Endometrial microvascular endothelial cells (primary cell): ENCODE measurements at regions not wholly inside any gene's neighbourhood (a gene's known extent, or its start where the extent isn't known, plus 50 kb on each side); places are given as distances from the start of the nearest gene placed in this dataset.

ENCODE experiments used
- in situ Hi-C: cut with HindIII; loops from 2 replicates; pipeline ENCODE4 v1.10.0; 2017; ENCODE audit warnings: low sequenced_read_pairs, low pct_unique_long_range_greater_than_20kb; ENCODE audit errors: inconsistent ontology term

DNA sequence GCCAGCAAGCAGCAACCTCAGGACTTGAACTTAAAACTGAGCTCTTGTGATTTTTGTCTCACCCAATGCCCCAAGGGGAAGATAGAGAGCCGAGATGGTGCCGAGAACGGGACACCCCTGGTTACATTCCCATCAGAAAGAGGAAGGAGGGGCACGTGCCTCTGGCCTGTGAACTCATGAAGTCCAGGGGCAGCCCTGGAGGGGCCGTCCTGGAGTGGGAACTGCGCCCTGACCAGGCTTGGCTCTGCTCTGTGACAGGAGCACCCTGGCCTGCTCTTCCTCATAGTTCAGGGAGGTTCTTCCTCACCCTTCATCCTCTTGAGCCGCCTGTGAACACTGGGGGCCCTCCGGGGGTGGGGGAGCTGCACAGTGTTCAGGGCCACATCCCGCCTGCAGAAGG lies 130.3 kb upstream of the FOXF1 start:
- in situ Hi-C loops: no loop called here

DNA sequence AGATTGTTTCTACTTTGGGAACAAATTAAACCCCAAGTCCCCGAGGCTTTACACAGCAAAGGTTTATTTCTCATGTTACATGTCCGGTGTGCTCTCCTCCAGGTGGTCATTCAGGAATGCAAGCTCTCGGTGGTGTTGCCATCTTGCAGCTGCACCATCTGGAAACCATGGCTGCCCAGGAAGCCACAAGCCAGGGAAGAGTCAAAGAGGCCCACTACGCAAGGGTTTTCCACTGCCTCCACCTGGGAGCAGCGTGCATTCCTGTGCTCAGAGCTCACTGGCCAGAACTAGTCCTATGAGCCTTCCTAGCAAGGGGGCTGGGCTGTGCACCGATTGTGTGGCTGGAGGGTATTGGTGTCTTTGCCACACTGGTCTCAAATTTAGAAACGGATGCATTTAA lies 128.8 kb upstream of the FOXF1 start:
- in situ Hi-C loops: no loop called here

DNA sequence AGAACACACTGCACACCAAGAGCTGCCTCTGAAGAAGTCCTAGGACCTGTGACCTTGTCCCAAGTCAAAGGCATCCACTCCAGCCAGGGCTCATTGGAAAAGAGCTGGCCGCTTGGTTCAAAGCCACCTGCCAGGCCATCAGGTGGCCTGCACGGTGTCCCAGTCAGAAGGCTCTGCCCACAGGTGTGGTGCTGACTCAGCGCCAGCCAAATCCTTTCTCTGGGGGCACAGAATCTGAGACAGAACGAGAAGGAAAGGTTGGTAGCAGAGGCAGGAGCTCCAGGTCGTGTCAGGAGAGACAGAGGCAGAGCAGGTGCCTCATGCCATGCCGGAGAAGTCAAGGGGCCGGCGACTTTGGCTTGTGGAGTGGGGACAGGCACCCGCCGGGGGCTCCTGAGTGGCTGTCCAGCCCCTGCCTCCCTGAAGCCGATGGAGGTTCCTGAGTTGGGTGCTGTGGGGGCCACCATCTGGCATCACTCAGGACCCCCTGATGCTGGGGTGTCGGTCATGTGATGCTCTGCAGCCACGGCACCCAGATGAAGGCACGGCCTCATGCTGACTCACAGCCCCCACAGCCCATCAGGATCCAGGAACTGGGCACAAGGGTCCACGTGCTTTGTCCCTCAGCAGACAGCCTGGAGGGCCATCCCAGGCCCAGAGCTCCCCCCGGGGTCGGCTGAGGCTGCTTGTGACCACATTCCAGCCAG lies 128.1 kb upstream of the FOXF1 start:
- in situ Hi-C loops: no loop called here

DNA sequence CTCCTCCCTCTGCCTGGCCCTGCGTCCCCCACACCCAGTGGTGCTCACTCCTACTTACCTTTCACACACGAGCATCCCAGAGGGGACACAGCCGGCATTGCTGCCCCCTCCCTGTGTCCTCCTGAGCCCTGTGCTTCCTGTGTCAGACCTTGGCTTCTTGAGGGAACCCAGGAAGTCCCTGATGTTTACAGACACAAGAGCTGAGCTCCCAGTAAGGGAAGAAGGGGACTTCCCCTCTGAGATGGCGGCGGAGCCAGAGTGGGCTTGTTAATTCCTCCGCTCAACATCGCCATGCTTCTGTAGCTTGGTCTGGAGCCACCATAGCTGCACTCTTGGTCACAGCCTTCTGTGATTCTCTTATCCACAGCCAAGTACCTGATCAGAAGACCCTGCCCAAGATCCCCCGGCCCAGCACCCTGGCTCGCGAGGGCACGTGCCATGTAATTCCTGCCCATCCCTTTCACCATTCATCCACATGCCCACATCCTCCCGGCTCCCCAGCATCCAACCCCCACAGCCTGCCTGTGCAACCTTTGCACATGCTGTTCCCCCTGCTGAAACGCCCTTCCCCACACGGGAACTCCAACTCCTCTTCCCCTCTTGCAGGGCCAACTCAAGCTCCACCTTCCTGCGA lies 127.4 kb upstream of the FOXF1 start:
- in situ Hi-C loops: no loop called here

DNA sequence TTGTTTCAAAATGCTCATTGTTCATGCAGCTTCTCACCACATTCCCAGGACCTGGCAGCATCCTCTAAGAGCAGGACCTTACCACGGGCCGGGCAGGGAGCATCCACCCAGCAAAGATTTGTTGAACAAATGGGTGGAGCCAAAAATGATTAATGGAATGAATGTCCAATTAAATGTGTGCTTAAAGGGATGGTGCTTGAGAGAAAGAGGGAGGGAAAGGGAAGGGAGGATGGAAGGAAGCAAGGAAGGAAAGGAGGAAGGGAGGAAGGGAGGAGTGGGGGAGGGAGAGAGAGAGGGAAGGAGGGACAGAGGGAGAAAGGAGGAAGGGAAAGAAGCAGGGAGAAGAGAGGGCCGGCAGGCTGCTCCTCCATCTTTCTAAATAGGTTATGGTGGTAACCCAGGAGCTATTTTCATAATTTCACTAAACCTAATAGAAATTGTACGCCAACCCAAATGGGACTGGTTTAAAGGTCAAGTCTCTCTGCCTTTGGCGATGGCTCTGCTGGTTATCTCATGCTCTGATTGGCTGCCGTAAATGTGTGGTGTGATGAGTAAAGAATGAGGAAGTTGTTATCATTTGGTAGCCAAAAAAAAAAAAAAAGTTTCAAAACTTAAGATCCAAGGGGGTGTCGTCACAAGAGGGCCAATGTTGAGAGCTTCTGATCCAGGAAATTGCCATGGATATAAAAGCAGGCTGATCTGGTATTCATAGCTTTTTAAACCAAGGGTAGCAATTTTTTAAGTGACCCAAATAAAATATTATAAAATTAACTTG lies 126.7 kb upstream of the FOXF1 start:
- in situ Hi-C loops: no loop called here

DNA sequence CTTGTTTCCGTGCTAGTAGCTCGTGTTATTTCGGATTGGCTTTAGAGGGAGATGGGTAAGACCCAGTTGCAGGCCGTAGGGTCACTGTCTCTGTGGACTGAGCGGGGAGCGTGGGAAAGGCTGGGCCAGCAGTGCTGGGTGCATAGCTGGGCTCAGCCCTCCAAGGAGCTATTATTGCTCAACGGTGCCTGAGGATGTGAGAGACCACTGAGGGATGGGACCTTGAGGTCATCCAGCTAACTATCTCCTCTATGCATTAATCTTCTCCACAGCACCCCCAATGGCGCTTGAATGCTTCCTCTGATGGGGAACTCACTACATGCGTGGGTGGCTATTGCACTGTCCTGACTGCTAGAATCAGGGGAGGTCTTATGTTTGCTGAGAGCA lies 126.1 kb upstream of the FOXF1 start:
- in situ Hi-C loops: no loop called here

DNA sequence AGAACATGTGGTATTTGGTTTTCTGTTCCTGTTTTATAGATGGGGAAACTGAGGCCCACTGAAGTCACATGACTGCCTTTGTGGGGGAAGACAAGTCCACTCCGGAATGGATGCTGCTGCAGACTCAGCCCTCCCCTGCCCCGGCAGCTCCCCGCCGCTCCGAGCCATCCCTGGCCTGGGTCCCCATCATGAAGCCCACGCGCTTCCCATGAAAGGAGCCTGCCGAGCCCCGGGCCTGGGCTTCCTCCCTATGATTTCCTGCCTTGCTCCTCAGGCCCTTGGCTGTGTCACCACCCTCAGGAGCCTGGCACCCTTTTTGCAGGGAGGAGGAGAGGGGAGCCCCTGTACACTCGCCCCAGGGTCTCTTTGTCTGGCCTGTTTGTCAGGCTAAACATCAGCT lies 125.3 kb upstream of the FOXF1 start:
- in situ Hi-C loops: no loop called here

DNA sequence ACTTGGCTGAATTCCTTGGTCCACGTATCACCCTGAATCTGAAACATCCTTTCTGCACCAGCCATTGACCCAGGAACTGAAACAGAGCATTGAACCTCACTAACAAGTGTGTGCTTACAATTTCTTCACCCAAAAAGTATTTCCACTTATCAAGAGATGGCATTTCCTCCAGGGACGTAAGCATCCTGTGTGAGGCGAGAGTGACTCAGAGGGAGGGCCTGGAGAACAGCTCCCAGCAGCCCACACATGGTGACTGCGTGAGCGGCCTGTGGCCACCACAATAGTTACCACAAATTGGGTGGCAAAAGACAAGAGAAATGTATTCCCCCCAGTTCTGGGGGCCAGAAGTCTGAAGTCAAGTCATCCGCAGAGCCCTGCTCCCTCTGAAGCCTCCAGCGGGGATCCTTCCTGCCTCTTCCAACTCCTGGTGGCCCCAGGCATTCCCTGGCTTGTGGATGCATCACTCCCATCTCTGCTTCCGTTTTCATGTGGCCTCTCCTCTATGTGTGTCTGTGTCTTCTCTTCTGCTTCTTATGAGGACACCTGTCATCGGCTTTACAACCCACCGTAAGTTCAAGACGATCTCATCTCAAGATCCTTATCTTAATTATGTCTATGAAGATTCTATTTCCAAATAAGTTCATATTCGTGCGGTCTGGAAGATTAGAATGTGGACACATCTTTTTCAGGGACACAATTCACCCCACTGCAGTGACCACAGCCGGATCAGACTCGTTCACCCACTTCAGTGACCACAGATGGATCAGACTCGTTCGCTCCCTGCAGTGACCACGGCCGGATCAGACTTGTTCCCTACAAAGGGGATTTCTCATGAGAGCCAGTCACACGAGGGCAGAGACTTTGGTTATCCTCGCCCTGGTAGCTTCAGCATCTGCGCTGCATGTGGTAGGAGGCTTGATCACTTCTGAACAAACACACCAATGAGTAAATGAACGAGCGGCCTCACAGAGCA lies 122.6 kb upstream of the FOXF1 start:
- in situ Hi-C loops: no loop called here

DNA sequence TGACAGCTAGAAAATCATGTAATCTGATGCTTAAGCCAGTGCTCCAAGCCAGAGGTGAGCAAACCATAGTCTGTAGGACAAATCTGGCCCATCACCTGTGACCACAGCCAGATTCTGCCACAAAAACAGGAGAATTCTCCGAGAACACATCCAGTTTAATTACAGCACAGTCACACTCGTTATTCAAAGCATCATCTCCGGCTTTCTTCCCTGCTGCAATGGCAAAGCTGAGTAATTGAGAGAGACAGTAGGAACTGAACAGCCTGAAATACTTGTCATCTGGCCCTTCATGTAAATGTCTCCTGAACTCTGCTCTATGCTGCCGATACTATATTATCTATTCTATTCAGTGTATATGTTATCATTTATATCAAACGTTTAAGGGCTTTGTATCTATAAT lies 121.4 kb upstream of the FOXF1 start:
- in situ Hi-C loops: no loop called here

DNA sequence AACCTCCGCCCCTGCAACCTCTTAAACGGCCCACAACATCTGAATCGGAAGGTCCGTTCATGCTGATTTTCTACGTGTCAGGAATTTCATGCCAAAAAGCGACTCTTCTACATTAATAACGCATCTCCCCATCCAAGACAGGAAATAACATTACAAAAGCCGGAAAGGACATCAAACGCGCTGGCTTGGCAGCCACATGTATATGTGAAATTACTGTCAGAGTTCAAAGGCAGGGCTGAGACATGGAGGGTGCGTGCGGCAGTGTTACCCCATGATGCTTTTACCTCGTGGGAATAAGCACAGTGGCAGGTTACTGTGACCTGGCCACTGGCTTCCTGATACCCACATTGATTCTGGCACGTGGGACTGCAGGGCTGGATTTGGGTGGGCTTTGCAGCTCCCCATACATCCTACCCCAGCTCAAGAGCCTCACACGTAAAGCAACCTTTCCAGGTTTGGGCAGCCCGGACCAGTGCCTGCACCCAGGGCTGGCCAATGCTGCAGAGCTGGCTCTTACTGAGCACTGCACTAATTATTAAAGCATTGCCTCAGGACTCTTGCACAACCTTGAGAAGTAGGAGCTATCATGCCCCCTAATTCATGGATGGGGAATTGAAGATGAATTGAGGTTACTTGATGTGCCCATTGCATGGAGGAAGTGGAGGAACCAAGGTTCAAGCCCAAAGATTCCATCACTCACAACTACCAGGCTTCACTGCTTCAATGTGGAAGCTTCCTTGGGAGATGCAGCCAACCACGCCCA lies 120.6 kb upstream of the FOXF1 start:
- in situ Hi-C loops: loop anchor here (10.0 kb wide), 1 partner anchor 45 kb away; no protein-coding TSS in a partner anchor

DNA sequence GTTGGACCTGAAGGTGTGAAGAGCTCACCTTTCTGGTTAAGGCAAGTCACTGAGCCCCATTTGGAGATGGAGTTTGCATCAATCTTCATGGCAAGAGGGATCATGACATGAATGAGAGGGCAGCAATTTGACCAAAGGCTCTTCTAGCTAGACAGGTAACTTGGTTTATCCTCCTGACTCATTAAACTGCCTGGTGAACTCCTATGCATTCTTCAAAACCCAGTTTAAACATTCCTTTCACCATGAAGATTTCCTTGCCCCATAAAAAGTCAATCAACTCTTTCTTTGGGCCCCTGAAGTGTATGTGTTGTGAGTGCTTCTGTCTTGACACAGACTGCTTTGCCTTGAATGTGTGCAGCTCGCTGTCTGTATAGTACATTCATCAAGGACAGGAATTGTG lies 120.0 kb upstream of the FOXF1 start:
- in situ Hi-C loops: loop anchor here (10.0 kb wide), 1 partner anchor 46 kb away; no protein-coding TSS in a partner anchor

DNA sequence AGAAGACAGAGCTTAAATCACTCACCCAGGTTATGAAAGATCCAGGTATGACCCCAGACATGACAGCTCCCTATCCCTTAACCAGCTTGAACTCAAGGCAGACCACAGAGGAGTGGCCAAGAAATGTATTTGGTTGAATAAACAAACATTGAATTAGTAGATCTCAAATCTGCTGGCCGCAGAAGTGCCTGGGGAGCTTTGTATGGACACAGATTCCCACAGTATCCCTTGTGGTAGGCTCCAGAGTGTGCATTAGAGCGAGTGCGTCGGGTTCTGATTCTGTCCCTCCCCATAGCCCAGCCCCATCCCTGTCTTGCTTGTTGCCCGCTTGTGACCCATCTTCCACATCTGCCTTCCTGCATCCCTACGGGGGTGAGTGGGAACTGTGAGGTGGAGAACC lies 118.8 kb upstream of the FOXF1 start:
- in situ Hi-C loops: loop anchor here (10.0 kb wide), 1 partner anchor 47 kb away; no protein-coding TSS in a partner anchor

DNA sequence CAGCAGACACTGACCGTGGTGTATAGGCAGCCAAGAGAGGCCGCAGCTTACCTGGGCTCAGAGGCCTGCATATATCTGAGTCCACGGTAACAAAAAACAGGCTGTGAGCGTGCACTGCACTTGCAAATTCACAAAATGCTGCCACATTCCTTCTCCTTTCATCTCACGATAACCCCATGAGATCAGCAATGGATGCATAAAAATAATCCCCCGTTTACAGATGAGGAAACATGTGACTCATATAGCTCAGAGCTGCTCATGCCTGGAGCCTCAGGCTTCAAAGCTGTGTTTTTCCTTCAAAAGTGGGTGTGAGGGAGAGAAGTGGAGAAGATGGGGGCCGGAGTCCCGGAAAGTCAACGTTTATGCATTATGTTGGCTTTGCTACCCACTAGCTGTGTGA lies 118.3 kb upstream of the FOXF1 start:
- in situ Hi-C loops: loop anchor here (10.0 kb wide), 1 partner anchor 47 kb away; no protein-coding TSS in a partner anchor

DNA sequence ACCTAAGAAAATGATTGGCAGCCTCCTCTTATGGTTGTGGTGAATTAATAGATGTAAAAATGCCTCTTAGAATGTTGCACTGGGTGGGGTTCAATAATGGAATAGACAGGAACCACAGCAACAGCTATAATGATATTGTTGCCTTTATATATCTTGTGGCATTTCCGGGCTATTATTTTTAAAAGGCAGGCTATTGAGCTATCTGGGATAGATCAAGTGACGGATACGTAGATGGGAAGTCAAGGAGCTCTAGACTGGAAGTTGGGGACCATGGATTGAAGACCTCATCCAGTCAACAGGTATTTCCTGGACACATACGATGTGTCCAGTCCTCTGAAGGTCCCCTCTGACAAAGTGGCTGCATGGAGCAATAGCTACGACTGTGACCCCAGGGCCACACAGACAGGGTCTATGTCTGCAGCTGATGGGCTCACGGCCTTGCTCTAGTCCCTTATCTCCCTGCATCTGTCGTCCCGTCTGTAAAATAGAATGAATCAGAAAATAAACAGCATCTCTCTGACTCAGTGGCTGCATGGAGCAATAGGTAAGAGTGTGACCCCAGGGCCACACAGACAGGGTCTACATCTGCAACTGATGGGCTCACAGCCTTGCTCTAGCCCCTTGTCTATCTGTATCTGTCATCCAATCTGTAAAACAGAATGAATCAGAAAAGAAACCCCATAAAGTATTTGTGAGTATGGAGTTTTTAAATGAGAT lies 117.7 kb upstream of the FOXF1 start:
- in situ Hi-C loops: loop anchor here (10.0 kb wide), 1 partner anchor 48 kb away; no protein-coding TSS in a partner anchor

DNA sequence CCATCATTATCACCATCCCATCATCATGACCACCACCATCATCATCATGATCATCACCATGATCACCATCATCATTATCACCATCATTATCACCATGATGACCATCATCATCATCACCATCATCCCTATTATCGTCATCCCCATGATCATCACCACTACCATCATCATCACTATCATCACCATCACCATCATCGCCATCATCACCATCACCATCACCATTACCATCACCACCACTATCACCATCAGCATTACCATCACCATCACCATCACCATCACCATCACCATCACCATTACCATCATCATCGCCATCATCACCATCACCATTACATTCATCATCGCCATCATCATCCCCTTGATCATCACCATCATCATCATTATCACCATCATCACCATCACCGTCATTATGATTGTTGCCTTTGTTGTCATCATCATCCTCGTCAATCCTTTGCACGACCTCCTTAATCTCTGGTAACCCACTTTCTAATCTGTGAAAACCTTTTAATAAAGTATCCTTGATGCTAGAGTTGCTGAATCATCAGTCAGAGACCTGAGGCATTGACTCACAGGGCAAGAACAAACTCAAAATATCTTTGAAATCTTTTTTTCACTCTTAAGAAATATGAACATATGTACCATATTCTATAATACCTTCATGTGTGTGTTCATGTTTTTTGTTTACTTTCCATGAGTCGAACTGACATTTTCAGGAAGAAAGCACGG lies 116.3 kb upstream of the FOXF1 start:
- in situ Hi-C loops: loop anchor here (10.0 kb wide), 1 partner anchor 49 kb away; no protein-coding TSS in a partner anchor

DNA sequence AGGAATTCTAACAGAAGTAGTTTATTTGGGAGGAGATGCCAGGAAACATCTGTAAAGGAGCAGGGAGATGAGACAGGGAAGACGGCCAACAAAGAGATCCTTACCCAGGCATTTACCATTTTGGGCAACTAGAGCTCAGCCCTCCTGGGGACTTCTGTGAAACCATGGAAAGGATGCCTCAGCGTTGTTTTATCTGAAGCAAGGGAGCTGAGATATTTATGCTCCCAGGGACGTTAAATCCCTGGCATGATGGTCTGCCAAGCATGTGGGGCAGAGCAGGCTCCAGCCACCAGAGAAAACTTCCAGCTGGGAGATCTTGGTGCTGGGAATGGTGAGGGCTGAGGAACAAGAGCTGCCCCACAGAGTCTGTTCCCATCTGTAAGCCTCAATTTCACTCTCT lies 114.8 kb upstream of the FOXF1 start:
- in situ Hi-C loops: loop anchor here (10.0 kb wide), 1 partner anchor 51 kb away; no protein-coding TSS in a partner anchor

DNA sequence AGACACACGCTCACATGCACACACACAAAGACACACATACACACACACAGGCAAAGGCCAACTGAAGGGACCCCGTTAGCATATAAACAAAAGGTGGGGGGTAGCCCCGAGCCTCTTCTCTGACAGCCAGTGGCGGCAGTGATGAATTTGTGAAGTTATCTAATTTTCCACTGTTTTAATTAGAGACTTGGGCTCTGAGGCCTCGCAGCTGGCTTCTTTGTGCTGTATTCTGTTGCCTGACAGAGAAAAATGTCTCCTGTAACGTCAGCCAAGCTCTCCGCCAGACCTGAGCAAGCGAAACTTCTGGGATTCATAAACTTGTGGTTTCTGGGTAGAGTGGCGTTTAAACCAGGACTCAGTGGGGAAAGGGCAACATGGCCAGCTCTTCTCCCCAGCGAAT lies 113.9 kb upstream of the FOXF1 start:
- in situ Hi-C loops: loop anchor here (10.0 kb wide), 1 partner anchor 52 kb away; no protein-coding TSS in a partner anchor
